Limb (tissue), 2 donors: ENCODE measurements at regions not wholly inside any gene's neighbourhood (a gene's known extent, or its start where the extent isn't known, plus 50 kb on each side); places are given as distances from the start of the nearest gene placed in this dataset.

Experiments
- DNase-seq, 2 donors: peaks; one replicate each; pipeline ENCODE4 v3.0.0-alpha.2; 2016; ENCODE audit errors: extremely low spot score in 2 of 2

DNA sequence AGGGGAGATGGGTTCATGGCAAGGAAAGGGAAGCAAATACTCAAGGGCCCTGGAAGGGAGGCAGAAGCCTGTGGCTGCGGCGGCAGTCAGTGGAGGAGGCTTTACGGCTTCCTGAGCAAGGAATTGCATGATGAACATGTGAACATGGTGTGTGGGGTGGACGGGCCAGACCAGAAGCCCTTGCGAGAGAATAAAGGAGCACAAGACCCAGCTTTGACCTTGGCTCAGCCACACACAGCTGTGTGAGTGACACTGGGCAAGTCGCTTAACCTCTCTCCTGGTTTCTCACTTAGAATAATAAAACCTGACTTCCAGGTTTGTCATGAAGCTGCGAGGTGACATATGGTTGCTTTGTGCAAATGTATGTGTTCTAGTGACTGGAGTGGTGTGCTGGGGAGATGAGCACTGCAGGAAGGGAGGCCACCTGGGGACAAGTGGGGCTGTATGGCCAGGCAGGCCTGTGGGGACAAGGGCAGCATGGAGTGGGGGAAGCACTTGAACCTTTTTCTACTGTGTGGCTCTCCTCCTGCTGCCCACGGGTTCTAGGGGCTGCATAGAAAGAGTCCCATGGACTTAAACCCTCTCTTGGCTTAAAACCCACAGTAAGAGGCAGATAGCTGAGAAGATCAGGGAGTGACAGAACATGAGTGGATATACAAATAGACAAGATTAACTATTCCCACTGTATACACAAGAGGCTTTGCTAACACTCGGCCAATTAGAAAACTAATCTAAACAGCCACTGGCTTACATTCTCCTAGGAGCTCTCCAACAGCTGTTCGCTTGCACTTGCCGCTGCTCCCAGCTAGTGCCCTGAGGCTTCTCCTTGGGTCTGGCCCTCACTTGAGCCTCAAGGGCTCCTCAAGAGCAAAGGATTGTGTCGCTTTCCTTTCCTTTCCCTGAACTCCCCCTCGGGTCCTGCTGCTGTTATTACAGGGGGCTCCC is 67.3 kb upstream of the CDON start:
- no peak for DNase-seq

DNA sequence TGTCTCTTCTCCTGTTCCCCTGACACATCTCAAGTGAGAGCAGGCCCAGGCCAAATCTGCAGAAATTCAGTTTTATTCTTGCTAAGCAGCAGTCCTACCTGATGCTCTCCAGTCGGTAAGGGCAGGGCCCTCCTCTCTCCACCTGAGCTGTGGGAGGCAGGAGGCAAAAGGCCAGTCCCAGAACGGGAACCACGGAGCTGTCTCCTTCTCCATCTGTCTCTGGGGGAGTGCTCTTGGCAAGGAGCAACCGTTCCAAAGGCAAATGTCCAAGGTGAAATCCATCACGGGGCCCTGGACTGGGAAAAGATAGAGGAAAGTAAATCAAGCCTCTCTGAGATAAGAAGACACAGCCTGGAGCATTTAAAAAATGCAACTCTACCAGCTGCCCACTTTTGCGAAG is 65.2 kb upstream of the CDON start:
- no peak for DNase-seq

DNA sequence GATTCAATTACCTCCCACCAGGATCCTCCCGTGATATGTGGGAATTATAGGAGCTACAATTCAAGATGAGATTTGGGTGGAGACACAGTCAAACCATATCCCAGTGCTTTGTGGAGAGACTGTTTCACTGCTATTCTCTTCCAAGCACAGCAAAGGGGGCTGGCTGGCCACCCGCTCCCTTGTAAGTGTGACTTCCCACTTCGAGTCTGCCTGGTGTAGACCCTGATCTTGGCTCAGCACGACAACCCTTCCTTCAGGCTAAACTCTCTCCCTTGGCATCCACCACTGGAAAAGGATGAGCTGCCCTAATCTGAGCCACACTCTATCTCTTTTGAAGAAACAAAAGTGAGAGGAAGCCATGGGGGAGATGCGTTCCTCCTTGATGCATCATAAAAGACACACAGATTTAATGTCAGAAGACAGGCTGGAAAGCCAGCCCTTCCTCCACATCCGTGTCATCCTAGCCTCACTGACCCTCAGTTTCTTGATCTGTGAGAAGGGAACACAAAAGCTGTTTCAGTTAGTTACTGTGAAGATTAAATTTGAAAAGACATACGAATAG is 64.7 kb upstream of the CDON start:
- DNase-seq: no peak

DNA sequence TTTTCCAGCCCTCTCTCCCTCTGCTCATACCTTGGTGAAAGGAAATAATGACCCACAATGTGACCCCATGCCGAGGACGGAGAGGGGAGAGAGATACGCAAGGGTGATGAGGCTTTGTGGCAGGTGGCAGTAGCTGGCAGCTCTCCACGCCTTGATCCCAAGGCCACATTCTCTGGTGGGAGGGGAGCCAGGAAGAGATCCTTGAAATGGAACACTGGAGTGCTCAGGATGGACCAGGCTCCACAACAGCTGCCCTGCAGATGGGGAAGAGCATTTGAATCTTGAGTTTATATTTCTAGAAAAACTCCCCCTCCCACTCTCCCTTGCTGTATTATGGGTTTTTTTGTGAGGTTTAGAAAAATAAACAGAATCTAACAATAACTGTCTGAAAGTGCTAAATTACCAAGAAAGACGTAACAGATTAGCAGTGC is 61.6 kb upstream of the CDON start:
- no peak for DNase-seq

DNA sequence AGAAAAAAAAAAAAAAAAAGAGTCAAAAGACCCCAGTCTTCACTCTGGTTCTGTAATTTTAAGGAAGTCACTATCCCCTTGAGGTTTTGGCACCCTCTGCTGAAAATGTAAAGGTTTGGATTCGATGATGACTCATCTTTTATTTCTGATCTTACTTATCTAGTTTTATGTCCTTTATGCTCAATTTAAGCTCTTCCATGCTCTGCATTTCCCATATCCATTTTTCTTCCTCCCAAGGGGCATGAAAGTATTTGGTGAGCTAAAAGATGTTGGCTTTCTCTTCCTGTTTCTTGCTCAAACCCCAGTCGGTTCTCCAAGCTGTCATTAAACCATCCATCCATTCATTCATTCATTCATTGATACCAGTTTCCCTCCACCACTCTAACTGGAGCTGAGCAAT is 61.0 kb upstream of the CDON start:
- DNase-seq: no peak

DNA sequence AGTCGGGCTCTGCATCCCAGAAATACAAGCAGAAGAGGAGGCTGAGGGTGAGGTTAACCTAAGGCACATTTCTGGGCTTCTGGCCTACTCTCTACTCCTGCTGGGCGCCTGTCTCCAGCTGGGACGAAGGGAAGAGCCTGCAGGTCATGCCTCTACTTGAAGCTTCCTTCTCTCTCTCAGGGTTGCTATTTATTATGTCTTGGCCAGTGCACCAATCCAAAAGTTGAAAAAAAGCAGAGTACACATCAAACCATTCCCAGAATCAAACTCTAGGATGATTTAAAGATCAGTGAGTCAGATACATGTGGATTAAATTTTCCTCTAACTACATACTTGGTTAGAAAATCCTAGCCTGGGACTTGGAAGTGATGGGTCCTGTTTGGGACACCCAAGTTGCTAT is 60.2 kb upstream of the CDON start:
- no peak for DNase-seq

DNA sequence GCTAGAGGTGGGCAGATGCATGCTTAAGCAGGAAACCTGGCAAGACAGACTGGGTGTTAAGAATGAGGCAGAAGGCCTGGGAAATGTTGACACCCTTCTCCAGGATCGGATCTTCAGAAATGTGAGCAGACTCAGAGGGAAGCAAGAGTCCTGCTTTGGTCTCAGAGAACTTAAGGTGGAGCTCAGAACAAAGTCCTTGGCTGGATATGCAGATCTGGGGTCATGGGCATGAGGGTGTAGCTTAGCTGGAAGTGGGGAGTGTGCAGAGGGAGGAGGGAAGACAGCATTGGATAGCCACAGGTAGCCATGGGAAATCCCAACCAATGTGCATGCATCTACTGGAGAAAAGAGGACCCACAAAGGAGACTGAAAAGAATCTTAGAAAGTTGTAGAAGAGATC is 58.6 kb upstream of the CDON start:
- no peak for DNase-seq

DNA sequence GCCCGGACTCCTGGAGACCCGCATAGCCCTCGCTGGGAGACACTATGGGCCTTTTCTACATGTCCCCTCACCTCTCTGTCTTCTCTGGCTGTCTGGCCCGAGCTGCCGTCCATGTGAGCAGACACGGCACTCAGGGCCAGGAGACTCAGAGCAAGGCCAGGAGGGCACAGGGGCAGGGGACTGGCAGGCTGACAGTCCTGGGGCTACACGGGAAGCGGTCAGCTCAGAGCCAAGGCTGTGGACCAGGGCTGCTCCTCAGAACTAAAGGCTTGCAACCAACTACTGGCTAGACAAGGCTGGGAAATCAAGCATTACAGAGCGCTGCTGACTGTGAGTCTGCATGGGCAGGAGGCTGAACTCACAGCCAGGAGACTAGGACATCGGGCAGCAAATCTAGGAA is 56.1 kb upstream of the CDON start:
- DNase-seq: no peak

DNA sequence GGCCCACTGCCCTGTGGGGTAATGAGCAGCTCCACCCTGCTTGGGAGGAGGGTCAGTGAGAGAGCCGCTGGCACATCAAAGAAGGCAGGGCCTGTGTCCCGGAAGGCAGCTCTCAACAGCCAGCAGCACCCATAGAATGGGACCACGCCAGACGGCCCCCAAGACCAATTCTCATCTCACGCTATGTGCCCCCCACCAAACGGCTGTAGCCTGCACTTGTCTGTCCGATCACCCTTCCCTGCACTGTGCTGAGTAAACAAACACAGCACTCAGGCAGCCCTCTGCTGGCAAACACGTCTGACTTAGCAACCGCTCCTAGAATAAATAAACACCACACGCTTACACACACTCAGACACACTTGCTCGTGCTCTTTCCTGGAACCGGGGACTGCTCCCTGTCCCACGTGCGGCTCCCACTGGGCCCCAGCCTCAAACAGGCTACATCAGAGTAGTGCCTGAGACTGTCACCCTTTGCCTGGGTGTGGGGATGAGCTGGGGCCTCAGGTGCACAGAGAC is 53.2 kb upstream of the CDON start:
- DNase-seq: peak; percentile 76 to 92

DNA sequence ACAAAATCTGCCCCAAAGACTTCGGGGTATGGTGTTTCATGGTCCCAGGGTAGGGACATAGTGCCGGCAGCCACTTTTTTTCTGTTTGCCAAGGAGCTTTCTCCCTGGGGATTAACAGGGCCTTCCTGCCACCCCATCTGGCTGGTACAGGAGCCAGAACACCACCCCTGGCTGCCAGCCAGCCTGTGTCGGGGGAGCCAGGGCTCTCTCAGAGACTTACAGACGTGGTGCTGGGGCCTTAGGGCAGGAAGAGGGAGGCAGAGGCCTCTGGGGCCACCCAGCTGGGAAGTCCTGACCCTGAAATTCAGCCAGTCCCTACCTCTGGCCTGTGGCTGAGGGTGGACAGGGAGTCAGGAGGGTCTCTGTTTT is 52.4 kb upstream of the CDON start:
- no peak for DNase-seq

DNA sequence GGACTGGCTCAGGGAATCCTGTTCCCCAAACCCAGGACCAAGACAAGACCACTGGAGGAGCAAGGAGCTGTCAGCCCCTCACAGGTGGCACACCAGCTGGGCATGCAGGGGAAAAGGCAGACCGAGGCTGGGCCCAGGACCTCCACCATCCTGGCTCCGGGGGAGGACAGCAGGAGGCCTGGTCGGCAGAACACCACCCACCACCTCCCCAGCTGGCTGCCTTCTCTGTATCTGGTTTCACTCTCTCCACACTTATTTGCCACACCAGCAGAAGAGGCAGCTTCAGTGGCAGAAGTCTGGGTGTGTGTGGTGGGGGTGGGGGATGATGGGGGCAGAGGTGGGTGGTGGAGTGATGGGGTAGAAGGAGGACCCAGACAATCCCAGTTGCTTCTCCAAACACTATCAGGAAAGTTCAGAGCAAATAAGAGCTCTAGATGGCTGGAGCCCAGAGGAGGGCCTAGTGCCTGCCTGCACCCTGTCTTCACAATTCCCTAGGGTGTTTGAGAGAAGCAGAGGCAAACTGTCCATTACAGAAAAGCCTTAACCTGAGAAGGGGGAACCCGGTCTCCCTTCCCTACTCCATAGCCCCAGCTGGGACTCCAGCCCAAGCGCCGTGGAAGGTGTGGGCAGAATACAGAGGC is 51.9 kb upstream of the CDON start:
- DNase-seq: no peak

DNA sequence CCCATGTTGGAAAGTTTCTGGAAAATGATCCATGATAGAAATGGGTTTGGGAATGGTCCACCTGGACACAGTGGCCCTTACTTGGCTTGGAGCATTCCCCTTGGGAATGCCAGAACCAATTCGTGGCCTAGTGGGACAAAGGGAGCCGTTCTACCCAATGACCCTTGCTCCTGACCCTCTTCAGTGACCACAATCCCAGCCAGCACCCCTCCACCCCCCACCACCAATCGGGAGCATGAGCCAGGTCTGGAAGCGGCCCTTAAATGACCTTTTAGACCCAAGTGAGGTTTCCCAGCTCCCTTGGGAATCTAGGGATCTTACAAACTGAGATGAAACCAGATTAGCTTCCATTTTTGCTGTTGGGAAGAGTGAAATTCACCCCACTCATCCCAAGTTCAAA is 51.3 kb upstream of the CDON start:
- no peak for DNase-seq

DNA sequence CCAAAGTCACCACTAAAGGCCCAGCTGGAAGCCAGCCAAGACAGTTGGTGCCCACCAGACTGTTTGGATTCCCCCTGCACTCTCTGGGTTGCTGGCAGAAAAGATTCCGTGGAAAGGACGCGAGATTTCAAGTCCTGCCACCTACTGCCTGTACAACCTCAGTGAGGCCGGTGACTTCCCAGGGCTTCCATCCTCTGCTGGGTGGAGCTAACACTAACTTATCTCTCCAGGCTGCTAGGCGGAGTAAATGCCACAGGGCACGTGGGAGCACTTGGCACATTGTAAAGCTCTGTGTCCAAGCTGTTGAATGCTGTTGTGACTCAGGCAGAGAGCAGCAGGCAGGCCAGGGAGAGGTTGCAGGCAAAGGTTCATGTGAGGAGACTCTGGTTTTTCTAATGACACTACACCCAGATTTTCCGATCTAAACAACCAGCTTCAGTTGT is 50.9 kb upstream of the CDON start:
- DNase-seq: peak in 1 of 2 donors; percentile 72

DNA sequence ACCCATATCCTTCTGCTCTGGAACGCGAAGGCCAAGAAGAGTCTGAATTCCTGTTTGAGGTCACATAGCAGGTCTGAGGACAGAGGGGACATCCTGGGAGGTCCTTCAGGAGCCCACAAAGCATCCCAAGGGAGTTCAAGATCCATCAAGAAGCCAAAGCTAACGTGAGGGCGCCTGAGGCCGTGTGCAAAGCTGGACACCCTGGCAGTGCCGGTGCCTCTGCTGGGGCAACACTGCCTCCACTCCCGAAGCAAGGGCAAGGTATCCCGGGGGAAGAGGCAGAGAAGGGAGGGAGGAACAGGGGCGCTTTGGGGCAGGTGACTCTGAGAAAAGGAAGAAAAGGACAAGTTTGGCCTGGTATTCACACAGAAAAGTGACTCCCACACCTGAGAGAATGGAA is 50.3 kb upstream of the CDON start:
- no peak for DNase-seq

DNA sequence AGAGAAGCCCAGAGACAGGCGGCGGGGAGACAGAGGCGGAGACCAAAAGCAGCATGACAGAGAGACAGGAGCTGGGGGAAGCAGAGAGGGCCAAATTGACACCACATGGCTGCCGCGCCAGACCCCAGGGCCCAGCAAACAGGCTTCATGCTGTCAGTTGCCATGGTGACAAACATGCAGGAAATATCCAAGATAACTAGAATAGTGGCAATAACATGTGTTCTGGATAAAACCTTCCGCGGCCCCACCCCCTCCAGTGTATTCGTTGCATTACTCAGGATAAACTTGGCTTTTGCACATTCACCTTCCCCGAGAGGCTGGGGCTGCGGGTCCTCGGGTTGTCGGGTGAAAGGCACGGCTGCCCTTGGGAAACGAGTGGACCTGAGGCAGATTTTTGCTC is 49.9 kb upstream of the CDON start:
- DNase-seq: peak; percentile 85 to 94
